A673 (cell line): ENCODE measurements at regions not wholly inside any gene's neighbourhood (a gene's known extent, or its start where the extent isn't known, plus 50 kb on each side); places are given as distances from the start of the nearest gene placed in this dataset.

Experiments
- EZH2 ChIP-seq: fragments of 200-600 bp; sonication (generic); IDR thresholded peaks from 2 replicates; pipeline ENCODE4 v1.6.1; 2017; ENCODE audit warnings: borderline replicate concordance, low read depth, mild to moderate bottlenecking, mixed read lengths, antibody characterized with exemption, low read length; ENCODE audit not compliant: poor library complexity, severe bottlenecking
- TF ChIP-seq, protein P1 (sequence below): fragments of 300-800, 200-600 bp; sonication (generic); conservative IDR thresholded peaks from 2 replicates; pipeline ENCODE4 v1.5.1; 2017; ENCODE audit warnings: low read depth, mild to moderate bottlenecking, antibody characterized with exemption, low read length, moderate library complexity, mixed read lengths

DNA sequence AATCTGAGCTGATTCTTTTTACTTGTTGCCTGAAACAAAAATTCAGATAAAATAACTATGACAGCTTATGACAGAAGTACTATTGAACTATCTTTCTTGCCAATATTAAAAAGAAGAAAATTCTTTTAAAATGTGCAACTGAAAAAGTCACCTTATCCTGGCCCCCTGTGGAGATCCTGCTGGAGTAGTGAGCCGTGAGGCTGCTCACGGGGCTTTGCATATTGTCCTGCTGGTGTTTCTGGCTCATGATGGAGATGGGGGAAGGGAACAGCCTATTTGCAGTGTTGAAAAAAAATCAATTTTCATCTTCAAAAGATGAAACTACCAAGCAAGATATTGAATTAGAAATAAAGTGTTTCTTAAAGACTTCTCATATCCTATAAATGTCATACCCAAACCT is 216.0 kb downstream of the SAMD5 start:
- TF ChIP-seq EZH2: no peak
- TF ChIP-seq, protein P1, sequence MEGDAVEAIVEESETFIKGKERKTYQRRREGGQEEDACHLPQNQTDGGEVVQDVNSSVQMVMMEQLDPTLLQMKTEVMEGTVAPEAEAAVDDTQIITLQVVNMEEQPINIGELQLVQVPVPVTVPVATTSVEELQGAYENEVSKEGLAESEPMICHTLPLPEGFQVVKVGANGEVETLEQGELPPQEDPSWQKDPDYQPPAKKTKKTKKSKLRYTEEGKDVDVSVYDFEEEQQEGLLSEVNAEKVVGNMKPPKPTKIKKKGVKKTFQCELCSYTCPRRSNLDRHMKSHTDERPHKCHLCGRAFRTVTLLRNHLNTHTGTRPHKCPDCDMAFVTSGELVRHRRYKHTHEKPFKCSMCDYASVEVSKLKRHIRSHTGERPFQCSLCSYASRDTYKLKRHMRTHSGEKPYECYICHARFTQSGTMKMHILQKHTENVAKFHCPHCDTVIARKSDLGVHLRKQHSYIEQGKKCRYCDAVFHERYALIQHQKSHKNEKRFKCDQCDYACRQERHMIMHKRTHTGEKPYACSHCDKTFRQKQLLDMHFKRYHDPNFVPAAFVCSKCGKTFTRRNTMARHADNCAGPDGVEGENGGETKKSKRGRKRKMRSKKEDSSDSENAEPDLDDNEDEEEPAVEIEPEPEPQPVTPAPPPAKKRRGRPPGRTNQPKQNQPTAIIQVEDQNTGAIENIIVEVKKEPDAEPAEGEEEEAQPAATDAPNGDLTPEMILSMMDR: no peak
